Activated T-cell treated with anti-CD3 and anti-CD28 coated beads, Interleukin-2, amount 50 U/mL, for 72 hours (primary cell): ENCODE measurements at regions not wholly inside any gene's neighbourhood (a gene's known extent, or its start where the extent isn't known, plus 50 kb on each side); places are given as distances from the start of the nearest gene placed in this dataset.
A peak's percentile ranks its signal among the peaks of the same experiment; 100 is the strongest.

Experiments
- ATAC-seq, 2 donors: fragments of 150-1000 bp; cut with Tn5 transposase; replicated peaks in 1 of 2; 2 replicates each; pipeline ENCODE4 v1.10.0; 2021; ENCODE audit warnings: moderate library complexity in 2 of 2, mild to moderate bottlenecking in 1 of 2
- DNase-seq, 2 donors: peaks; one replicate each; pipeline ENCODE4 v3.0.0; 2021 to 2022; ENCODE audit warnings: mixed read lengths in 1 of 2
- H3K27ac Mint-ChIP-seq: one replicate; pipeline ENCODE4 v1.8.0; 2022; ENCODE audit warnings: mild to moderate bottlenecking, moderate library complexity, mixed read lengths
- H3K27me3 Mint-ChIP-seq: one replicate; pipeline ENCODE4 v1.8.0; 2022; ENCODE audit warnings: low read depth, mixed read lengths
- H3K36me3 Mint-ChIP-seq, 2 donors: one replicate each; pipeline ENCODE4 v1.8.0; 2022; ENCODE audit warnings: mixed read lengths in 2 of 2, mild to moderate bottlenecking in 1 of 2; ENCODE audit not compliant: insufficient read depth in 2 of 2
- H3K4me1 Mint-ChIP-seq: one replicate; pipeline ENCODE4 v1.8.0; 2022; ENCODE audit warnings: low read depth, mixed read lengths
- H3K4me3 Mint-ChIP-seq, 2 donors: one replicate each; pipeline ENCODE4 v1.8.0; 2022; ENCODE audit warnings: mild to moderate bottlenecking in 2 of 2, mixed read lengths in 2 of 2, moderate library complexity in 2 of 2
- H3K9me3 Mint-ChIP-seq, 2 donors: one replicate each; pipeline ENCODE4 v1.8.0; 2022; ENCODE audit warnings: mixed read lengths in 2 of 2

DNA sequence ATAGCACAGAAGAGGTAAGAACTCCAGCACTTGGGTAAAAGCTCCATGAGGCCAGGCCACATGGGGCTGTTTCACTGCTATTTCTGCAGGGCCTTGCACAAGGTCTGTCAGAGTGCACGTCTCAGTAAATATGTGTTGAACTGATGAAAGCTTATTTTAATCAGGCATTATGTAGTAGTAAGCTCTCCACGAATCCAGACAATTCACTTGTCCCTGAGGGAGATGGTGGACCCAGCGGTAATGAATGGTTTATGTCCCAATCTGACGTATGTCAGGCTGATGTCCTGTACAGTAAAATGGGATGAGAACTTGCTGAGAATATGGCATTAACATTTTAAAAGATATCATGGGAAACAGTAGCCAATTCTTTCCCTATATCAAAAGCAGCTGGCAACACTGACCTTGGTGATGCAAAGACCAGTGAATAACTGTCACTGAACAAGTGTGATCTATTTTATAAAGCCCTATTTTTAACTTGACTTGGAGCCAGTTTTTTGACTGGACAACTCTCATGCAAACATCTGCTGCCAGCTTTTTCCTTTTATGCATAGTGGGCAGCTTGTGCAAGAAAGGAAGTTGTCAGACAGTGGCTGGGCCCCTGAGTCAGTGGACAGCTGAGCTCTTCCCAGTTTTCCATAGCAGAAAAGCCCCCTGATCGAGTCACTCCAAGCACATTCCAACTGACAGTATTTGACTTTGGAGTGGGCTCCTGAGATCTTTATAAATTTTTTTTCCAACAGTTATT is 519.8 kb upstream of the MDFIC2 start:
- DNase-seq (no peak), ATAC-seq (no peak)
- Mint-ChIP-seq H3K36me3 (no peaks in the 10 kb centered on the region), H3K4me1 (no peaks in the 10 kb centered on the region), H3K27ac (no peak overlapping the region), H3K4me3 (no peak overlapping the region), H3K27me3 (peaks cover 23% of the 10 kb centered on the region), H3K9me3 (no peaks in the 10 kb centered on the region)

DNA sequence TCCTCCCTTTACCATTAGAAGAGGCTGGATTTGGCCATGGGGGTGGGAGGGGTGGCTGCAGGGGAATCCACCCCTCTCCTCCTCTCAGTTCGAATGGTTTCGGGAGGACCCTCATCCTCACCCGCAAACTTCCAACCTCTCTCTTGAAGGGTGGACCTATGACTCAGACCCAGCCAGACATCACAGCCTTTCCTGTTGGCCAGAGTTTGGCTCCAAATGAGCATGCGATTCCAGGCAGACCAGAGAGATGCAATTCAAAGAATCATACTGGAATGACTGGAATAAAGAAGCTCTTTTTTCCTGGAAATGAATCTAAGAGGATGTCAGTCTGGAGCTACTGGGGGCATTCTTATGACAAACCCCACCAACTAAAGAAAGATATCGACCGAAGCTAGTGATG is 516.7 kb upstream of the MDFIC2 start:
- no peak for ATAC-seq
- no peaks in the 10 kb centered on the region for H3K4me1 Mint-ChIP-seq
- no peak overlapping the region for H3K27ac Mint-ChIP-seq

DNA sequence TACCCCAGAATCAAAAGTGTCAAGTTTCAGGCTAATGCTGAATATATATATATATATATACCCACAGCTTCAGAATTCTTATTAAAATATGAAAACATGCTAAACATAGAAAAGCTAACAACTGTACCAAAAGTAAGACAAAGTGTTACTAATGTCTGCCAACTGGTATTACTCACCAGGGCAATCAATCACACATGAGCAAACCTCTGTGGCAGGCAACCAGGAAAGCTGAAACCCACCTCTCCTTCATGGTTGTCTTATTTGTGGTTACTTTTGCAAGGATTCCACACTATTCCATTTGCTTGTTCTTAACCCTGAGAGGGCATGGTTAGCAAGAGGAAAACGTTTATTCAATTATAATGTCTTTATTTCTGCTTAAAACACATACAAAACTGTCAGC is 512.3 kb upstream of the MDFIC2 start:
- peak in 1 of 2 donors; percentile 51 for ATAC-seq
- Mint-ChIP-seq H3K27me3 (peaks cover 15% of the 10 kb centered on the region), H3K4me1 (no peaks in the 10 kb centered on the region), H3K9me3 (no peaks in the 10 kb centered on the region), H3K4me3 (no peak overlapping the region), H3K36me3 (no peaks in the 10 kb centered on the region), H3K27ac (no peak overlapping the region)
- DNase-seq: no peak

More for the DNA sequence above, 516.7 kb upstream of the MDFIC2 start:
- Mint-ChIP-seq H3K27me3 (peaks cover 26% of the 10 kb centered on the region), H3K9me3 (no peaks in the 10 kb centered on the region), H3K4me3 (no peak overlapping the region), H3K36me3 (no peaks in the 10 kb centered on the region)
- DNase-seq: no peak

DNA sequence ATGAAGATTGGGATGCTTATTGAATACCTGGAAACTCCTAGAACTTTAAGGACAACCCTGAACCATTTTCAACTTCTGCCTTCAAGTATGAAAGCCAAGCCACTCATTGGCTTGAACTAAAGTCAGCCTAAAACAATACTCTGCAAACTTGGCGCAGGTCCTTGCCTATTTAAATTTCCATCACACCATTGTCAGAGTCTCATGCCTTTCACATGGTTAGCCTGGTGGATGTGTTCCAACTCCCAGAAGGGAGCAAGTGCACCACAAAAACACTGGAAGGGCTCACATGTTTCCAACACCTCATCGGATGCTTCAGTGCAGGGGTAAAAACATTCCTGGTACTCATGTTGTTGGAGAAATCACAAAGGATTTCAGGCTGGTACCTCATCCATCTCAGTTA is 511.6 kb upstream of the MDFIC2 start:
- Mint-ChIP-seq H3K27me3 (peaks cover 11% of the 10 kb centered on the region), H3K9me3 (no peaks in the 10 kb centered on the region), H3K4me1 (no peaks in the 10 kb centered on the region), H3K27ac (no peak overlapping the region), H3K36me3 (no peaks in the 10 kb centered on the region), H3K4me3 (no peak overlapping the region)
- DNase-seq (no peak), ATAC-seq (no peak)

DNA sequence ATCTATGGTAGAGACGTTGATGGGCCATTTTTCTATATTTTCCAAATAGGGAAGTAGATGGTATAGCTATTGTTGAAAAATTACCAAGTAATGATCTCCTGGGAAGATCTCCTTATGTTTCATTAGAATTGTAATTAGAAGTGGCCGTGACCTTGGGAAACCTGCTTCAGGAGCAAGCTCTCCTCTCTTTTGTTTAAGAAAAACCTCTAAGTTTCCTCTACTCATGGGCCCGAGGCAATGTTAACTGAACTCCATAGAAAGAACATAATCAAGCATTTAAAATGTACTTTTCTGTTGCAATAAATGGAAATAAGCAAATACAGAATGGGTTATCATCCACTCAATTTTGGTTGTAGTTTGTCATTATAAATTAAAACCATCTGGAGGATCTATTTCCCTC is 511.2 kb upstream of the MDFIC2 start:
- Mint-ChIP-seq H3K9me3 (no peaks in the 10 kb centered on the region), H3K4me1 (no peaks in the 10 kb centered on the region), H3K4me3 (no peak overlapping the region), H3K27ac (no peak overlapping the region), H3K27me3 (peaks cover 11% of the 10 kb centered on the region), H3K36me3 (no peaks in the 10 kb centered on the region)
- ATAC-seq (no peak), DNase-seq (no peak)

DNA sequence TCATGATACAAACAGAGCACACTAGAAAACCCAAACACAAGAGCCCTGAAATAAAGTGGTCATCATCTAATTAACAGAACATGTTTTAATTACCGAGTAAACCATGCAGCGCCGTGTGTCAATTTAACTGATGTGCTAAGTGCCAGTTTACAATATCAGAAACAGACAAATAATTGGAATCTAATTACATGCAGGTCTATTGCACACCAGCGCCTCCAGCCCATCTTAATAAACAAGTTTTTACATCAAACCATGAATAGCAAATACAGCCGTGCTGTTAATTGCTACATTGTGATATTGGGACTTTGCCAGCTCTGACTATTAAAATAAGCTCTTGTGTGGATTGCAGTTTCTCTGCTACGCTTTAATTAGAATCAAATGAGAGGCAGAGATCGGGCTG is 510.2 kb upstream of the MDFIC2 start:
- Mint-ChIP-seq H3K4me3 (no peak overlapping the region), H3K9me3 (no peaks in the 10 kb centered on the region), H3K4me1 (no peaks in the 10 kb centered on the region), H3K36me3 (peaks cover 0 to 1% of the 10 kb centered on the region in 2 donors), H3K27ac (no peak overlapping the region), H3K27me3 (peaks cover 11% of the 10 kb centered on the region)
- DNase-seq (no peak), ATAC-seq (no peak)

DNA sequence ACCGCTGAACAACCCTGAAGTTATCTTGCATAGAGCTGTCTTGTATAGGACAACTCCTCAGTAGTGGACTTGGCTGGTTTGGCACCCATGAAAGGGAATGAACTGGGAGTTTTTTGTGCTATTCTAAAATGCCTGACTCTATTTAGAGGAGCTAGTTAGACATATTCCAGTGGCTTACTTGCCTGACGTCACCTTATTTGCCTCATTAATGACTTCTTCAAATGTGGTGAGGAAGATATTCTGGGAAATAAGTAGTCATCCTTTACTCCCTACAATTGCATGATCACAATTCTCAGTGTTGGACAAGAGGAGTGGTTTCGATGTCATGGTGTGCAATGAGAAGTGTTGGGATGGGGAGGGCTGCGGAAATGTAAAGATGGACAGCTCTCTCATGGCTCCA is 509.2 kb upstream of the MDFIC2 start:
- Mint-ChIP-seq H3K4me1 (no peaks in the 10 kb centered on the region), H3K27ac (no peak overlapping the region), H3K36me3 (peaks cover 1 to 3% of the 10 kb centered on the region in 2 donors), H3K9me3 (peaks cover under 1 to 2% of the 10 kb centered on the region in 2 donors), H3K27me3 (peaks cover 11% of the 10 kb centered on the region), H3K4me3 (no peak overlapping the region)
- no peak for ATAC-seq
- DNase-seq: no peak

DNA sequence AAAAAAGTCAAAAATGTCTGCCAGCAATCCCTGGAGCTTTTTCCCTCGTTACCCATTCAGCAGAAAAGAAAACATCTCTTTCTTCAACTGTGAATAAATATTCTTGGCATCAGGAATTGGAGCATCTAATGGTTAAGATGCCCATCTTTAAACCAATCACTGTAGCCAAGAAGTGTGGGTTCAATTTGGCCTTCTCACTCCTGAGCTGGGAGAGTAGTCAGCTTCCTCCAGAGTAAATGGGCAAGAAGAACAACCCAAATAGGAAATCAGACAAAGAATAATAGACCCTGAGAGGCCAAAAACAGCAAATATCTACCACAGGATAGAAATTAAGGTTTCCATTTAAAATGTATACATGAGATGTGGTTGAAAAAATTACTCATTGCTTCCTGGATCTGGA is 508.0 kb upstream of the MDFIC2 start:
- no peak for ATAC-seq
- Mint-ChIP-seq H3K27me3 (peaks cover 5% of the 10 kb centered on the region), H3K4me1 (no peaks in the 10 kb centered on the region), H3K36me3 (peaks cover 1 to 3% of the 10 kb centered on the region in 2 donors), H3K27ac (no peak overlapping the region), H3K4me3 (no peak overlapping the region), H3K9me3 (peaks cover 2 to 4% of the 10 kb centered on the region in 2 donors)
- DNase-seq: no peak

DNA sequence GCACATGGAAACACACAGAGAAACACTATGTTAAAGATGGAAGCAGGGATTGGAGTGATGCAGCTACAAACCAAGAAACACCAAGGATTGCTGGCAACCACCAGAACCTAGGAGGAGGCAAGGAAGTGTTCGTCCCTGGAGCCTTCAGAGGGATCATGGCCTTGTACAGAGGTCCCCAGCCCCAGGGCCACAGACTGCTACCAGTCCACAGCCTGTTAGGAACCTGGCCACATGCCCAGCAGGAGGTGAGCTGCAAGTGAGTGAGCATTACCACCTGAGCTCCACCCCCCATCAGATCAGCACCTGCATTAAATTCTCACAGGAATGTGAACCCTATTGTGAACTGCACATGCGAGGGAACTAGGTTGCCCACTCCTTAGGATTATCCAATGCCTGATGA is 505.7 kb upstream of the MDFIC2 start:
- H3K27me3 Mint-ChIP-seq: peaks cover 14% of the 10 kb centered on the region
- no peak overlapping the region for H3K27ac Mint-ChIP-seq
- H3K4me1 Mint-ChIP-seq: no peaks in the 10 kb centered on the region
- peaks cover 1 to 3% of the 10 kb centered on the region in 2 donors for H3K36me3 Mint-ChIP-seq
- ATAC-seq (no peak), DNase-seq (no peak)
- peaks cover 2 to 4% of the 10 kb centered on the region in 2 donors for H3K9me3 Mint-ChIP-seq
- H3K4me3 Mint-ChIP-seq: no peak overlapping the region

DNA sequence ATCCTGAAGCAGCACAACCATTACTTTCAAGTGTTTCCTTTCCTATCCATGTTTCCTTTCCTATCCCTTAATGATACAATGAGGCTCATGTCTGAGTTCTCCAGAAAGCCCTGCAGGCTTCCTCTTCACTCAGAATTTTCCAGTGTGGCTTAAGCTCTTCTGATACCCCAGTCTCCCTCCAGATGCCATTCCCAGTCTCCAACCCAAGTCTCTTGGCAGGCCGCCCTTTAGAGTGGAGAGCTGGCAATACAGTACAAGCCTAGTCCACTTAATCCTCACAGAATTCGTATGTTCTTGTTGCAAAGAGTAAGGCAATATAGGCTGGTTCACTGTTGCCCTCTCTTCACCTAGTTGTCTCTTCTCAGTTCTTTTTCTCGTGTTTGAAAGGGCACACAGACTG is 503.9 kb upstream of the MDFIC2 start:
- H3K4me3 Mint-ChIP-seq: no peak overlapping the region

DNA sequence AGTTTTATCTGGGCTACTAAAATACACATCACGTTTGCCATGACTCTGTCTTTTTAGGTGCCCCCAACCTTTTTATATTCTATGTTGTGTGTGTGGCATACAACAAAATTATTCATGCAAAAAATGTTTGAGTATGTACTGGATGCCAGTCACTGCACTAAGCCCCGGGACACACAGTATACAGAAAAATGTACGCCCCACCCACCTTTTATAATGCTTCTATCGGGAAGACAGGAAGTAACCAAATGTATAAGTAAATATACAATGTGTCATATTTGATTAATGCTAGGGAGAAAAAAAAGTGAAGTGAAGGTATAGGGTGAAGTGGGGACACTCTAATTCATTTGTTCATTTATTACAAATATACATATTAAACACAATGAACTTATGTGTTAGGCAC is 503.4 kb upstream of the MDFIC2 start:
- H3K4me3 Mint-ChIP-seq: no peak overlapping the region
- no peak overlapping the region for H3K27ac Mint-ChIP-seq
- ATAC-seq (no peak), DNase-seq (no peak)
- H3K36me3 Mint-ChIP-seq: peaks cover 1 to 3% of the 10 kb centered on the region in 2 donors
- H3K27me3 Mint-ChIP-seq: peaks cover 27% of the 10 kb centered on the region
- H3K4me1 Mint-ChIP-seq: no peaks in the 10 kb centered on the region
- H3K9me3 Mint-ChIP-seq: peaks cover 2 to 4% of the 10 kb centered on the region in 2 donors

More for the DNA sequence above, 503.9 kb upstream of the MDFIC2 start:
- Mint-ChIP-seq H3K36me3 (peaks cover 1 to 3% of the 10 kb centered on the region in 2 donors), H3K9me3 (peaks cover 2 to 4% of the 10 kb centered on the region in 2 donors), H3K4me1 (no peaks in the 10 kb centered on the region), H3K27ac (no peak overlapping the region), H3K27me3 (peaks cover 21% of the 10 kb centered on the region)
- ATAC-seq: no peak
- DNase-seq: no peak

DNA sequence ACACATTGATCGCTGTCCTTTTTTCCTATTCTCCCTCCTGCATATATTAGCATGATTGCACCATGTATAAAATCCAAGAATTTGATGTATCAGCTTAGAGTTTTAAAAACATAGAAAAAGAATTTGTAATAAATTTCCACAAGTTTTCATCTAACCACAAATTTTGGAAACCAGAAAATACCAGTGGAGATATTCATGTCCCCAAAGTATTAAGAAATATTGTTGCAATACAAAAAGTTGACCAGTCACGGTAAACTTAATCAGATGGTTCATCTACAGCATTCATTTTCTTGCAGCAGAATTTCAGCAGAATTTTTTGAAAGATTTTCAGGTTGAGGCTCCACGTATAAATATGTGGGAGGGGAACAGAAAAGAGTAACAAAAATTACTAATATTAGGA is 500.9 kb upstream of the MDFIC2 start:
- Mint-ChIP-seq H3K4me1 (no peaks in the 10 kb centered on the region), H3K27ac (no peak overlapping the region), H3K27me3 (peaks cover 47% of the 10 kb centered on the region), H3K9me3 (peaks cover 2 to 4% of the 10 kb centered on the region in 2 donors), H3K36me3 (peaks cover 1 to 3% of the 10 kb centered on the region in 2 donors), H3K4me3 (no peak overlapping the region)
- ATAC-seq: no peak
- DNase-seq: no peak

DNA sequence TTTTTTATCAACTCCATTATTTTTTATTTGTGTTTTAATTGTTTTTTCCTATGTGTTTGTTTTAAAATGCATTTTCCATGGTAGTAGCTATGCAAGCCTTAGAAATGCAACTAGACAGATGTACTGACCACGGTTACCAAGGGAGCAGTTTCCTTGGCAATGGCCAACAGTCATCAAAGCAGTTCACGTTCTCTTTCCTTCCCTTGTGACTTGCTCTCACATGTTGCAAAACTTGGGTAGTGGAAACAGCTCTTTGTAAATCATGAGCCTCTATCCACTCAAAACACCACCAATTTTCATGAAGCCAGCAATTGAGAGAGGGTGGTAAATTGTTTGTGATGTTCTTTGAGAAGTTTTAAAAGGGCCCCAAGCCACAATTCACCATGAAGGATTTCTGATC is 499.4 kb upstream of the MDFIC2 start:
- H3K4me3 Mint-ChIP-seq: no peak overlapping the region
- H3K36me3 Mint-ChIP-seq: no peaks in the 10 kb centered on the region
- H3K27me3 Mint-ChIP-seq: peaks cover 55% of the 10 kb centered on the region
- ATAC-seq (peak in 1 of 2 donors; percentile 53), DNase-seq (peak; percentile 1 to 7)
- no peaks in the 10 kb centered on the region for H3K4me1 Mint-ChIP-seq
- H3K9me3 Mint-ChIP-seq: peaks cover 1 to 2% of the 10 kb centered on the region in 2 donors
- H3K27ac Mint-ChIP-seq: no peak overlapping the region

DNA sequence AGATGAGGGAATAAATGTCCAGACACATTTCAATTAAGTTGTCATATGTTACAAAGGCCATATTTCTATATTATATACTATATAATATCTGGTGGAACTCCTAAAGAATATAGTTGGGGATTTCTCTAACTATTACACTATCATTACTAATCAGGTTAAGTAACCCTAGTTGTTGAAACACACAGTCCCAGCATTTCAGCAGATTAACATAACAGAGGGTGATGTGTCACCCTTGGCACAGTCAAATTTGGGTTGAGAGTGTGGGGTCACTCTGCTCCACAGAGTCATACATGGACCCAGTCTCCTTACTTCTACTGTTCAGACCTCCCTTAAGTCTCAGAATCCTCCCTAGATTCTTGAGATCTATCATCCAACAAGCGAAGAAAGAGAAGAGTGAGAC is 496.4 kb upstream of the MDFIC2 start:
- peaks cover 72% of the 10 kb centered on the region for H3K27me3 Mint-ChIP-seq
- no peaks in the 10 kb centered on the region for H3K9me3 Mint-ChIP-seq
- no peaks in the 10 kb centered on the region for H3K4me1 Mint-ChIP-seq
- no peak overlapping the region for H3K4me3 Mint-ChIP-seq
- DNase-seq (no peak), ATAC-seq (no peak)
- no peaks in the 10 kb centered on the region for H3K36me3 Mint-ChIP-seq
- no peak overlapping the region for H3K27ac Mint-ChIP-seq
